C4-2B (cell line): ENCODE measurements at regions not wholly inside any gene's neighbourhood (a gene's known extent, or its start where the extent isn't known, plus 50 kb on each side); places are given as distances from the start of the nearest gene placed in this dataset.

ENCODE experiments used
- CTCF ChIP-seq: fragments of 450-650 bp; conservative IDR thresholded peaks from 2 replicates; pipeline ENCODE4 v1.5.1; 2017; ENCODE audit warnings: mild to moderate bottlenecking
- ZFX ChIP-seq: fragments of 450-650 bp; IDR thresholded peaks from 2 replicates; pipeline ENCODE4 v1.6.1; 2017

- TF ChIP-seq CTCF (no peak), ZFX (no peak)
These were observed 51.1 kb upstream of the FAM98A start for GRCh38 chr2:33650171-33650570.
